NK-92 treated with Interleukin-12 subunit alpha and Interleukin-12 subunit beta, amount 100 ng/mL, for 24 hours (cell line): ENCODE measurements at regions not wholly inside any gene's neighbourhood (a gene's known extent, or its start where the extent isn't known, plus 50 kb on each side); places are given as distances from the start of the nearest gene placed in this dataset.

Experiments used
- DNase-seq: peaks from one replicate; lab custom pipeline; 2025; lab: John Stamatoyannopoulos, UW

DNA sequence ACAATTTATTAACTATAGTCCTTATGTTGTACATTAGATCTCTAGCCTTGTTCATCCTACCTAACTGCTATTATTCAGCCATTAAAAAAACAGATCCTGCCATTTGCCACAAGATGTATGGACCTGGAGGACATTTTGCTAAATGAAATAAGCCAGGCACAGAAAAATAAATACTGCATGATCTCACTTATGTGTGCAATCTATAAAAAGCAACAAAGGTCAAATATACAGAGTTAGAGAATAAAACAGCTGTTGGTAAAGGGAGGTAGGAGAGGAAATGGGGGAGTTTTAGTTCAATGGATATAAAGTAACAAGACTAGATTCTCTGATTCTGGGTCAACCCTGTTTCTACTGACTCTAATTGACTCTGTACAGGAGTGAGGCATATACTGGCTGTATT is 103.3 kb upstream of the FAM9C start:
- no peak for DNase-seq

GRCh38 chrX:13147147-13147546 is 102.7 kb upstream of the FAM9C start:
- no peak for DNase-seq

GRCh38 chrX:13144927-13145655 is 100.7 kb upstream of the FAM9C start:
- DNase-seq = no peak

- DNase-seq = no peak
These were observed 98.5 kb upstream of the FAM9C start for GRCh38 chrX:13142891-13143290.

DNA sequence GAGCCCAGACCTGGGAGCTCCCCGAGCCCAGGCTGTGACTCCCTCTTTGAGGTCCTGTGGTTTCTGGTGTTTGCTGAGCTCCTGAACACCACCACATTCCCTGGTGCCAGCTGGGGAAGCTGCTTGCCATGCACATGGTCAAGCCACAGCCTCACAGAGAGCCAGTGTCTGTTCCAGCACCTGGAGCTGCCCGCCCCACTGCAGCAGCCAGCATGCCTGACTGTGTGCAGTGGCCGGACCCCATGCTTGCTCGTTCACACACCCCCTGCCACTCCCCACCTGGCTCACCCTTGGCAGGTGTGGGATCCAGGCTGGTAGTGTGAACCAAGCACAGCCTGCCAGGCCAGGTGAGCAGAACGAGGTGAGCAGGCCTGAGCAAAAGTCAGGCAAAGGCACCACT is 95.6 kb upstream of the FAM9C start:
- no peak for DNase-seq

DNA sequence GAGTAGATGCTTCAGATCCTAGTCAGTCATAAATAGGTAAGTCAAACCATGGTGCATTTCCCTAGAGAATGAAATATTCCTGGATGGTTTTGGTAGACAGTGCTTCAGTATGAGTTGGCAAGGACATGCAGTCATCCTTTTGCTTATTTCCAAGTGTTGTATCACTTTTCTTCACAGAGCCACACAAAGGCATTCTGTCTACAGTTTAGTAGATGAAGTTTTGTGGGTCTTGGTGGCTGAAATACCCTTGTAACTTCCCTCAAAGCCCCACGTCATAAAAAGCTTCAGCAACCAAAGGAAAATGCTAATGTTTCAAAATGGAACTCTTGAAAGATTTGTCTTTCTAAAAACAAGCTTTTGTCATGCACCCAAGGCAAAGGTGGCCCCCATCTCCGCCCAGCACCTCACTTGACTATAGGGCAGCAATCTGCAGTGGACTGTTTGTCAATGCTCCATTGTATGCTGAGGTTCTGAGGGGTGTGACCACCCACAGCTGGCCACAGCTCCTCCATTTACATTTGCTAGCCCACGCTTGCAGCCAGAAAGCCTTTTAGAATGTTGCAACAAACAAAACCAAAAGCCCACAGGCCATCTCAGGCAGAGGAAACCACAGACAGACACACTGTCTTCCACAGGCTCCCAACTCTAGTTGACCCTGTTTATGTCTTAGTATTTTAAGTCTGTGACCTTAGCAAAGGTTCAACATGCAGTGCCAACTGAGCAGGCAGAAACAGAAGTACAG is 87.1 kb upstream of the FAM9C start:
- peak; percentile 26 for DNase-seq

DNA sequence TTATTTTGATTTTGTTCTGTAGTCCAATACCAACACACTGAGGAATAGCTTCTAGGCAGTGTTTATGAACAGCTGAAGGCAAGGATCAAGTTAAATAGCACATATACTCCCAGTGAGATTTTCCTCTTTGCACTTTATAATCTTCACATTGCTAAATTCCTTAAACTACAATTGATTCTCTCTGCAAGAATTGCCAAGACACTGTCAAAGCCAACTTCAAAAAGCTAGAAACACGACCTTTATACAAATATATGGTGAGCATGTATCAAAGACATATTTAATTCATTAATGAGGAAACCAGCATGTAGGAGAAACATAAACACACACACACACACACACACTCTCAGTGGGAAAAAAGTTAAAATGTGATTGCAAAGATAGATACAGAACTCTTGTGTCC is 86.4 kb upstream of the FAM9C start:
- no peak for DNase-seq

DNA sequence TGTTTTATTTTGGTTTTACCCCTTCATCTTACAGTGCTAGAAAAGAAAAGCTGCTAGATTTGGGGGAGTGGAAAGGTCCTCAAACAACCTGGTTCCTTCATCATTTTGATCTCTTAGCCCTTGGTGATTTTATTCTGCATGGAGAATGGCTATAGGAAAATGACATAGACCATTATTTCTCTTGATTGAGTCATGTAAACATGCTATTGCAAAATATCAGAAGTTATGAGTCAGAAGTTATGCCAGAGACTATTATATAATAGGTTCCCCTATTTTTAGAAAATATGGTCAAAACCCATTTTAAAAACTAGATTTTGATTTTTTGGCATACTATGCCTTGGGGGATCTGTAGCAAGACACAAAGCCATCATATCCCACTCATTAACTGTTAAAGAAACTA is 83.7 kb upstream of the FAM9C start:
- DNase-seq = no peak

DNA sequence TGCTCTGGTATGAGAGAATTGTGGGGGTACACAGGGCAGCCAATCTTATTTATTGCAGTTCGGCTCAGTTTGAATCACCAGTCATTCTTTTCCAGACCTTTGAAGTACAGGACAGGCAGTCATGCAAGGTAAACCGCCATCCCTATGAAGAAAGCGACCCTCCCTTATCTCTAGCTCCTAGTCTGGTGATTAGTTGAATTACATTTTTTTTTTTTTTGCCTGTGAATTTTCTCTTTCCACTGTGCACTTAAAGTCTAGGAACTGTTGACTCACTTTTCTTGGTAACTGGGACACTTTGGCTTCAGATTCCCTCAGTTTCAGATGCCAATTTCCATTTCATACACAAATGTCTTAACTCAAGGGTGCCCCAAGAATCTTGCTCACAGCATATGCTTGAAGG is 82.4 kb upstream of the FAM9C start:
- DNase-seq = no peak

GRCh38 chrX:13125188-13125587 is 80.8 kb upstream of the FAM9C start:
- DNase-seq = no peak

DNA sequence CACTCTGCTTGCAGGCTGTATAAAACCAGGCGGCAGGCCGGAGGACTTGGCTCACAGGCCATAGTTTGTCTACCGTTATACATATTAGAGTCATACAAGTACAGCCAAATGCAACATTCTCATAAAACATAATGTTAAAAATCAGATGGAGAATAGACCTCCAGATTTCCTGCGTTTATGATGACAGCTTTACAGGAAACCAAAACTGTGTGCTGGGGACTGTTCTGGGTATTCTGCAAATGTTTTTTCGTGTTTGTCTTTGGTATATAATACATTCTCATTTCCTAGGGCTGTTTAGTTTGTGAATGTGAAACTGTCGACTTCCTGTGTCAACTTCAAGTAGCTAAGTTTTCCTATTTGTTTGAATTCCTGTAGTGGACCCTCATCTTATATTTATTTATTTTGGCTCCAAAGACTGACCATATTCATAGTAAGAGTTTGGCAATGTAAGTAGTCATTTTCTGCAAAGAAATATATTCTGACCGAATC is 79.5 kb upstream of the FAM9C start:
- no peak for DNase-seq

DNA sequence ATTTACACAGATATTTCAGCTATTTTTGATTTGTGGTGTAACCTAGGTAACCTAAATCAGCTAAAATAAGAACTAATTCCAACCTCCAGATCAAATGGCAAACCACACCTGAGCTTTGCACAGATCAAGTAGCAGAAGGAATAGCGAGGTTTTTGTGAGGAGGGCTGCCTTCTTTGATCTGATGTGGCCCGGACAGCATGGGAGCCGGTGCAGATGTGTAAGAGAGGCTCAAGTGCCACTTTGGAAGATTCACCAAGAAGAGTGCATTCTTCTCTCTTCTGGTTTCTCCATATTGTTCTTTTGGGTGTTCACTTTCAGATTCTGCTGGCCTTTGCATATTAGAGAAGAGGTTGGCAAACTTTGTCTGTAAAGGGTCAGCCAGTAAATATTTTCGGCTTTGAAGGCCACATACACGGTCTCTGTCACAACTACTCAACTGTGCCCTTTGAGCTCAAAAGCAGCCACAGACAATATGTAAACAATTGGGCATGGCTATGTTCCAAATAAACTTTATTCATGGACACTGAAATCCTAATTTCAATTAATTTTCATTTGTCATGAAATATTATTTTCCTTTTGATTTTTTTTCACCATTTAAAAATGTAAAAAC is 78.9 kb upstream of the FAM9C start:
- DNase-seq = no peak

DNA sequence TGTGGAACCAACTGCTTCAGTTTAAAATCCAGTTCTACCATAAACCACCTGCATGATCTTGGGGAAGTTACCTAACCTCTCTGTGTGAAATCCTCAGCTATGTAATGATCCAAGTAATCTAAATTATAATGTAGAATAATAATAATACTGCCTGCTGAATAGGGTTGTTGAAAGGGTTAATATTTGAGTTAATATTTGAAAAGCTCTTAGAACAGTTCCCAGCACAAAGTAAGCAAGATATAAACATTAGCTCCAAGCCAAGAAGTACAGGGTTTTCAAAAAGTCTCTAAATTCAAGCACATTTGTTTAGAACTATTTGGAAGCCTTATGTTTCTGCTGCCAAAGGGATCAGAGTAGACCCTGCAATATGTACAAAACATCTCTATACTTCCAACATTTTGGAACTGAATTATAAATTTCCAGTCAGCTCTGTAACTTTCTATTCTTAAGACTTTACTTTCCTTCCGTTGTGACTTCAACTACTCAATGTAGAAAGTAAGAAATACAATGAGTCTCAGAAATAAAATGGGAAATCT is 76.7 kb upstream of the FAM9C start:
- DNase-seq = no peak

DNA sequence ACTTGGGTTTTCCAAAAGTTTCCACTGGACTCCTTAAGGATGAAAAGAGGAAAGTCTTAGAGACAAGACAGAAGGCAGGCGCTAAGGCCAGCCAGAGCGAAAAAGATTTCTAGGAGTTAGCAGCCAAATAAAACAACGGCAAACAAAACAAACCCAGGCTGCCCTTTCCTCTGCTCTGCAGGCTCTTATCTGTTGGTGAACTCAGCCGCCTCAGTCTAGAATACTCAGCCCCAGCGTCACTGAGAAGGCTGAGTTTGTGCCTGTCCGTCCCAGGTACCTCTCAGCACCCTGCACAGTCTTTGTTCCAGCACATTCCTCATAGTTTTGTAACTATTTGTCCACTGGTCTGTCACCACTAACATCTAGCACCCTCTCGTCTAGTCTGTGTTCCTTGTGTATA is 75.6 kb upstream of the FAM9C start:
- no peak for DNase-seq

DNA sequence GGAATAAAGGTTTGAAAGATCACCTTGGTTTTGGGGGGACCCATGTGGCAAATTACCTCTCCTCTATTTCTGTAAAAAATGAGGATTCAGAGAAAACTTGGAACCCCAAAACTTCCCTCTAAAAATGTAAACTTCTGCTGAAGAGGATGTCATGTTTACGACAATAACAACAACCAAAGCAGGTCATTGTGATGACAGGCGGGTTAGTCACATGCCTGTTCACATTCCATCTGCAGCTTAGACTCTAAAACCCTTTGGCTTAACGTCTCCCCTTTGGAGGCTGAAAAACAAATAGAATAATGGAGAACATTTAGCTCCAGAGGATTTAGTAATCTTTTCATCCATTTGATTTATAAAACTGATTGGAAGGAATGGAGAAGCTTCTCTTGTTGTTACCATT is 75.0 kb upstream of the FAM9C start:
- no peak for DNase-seq

DNA sequence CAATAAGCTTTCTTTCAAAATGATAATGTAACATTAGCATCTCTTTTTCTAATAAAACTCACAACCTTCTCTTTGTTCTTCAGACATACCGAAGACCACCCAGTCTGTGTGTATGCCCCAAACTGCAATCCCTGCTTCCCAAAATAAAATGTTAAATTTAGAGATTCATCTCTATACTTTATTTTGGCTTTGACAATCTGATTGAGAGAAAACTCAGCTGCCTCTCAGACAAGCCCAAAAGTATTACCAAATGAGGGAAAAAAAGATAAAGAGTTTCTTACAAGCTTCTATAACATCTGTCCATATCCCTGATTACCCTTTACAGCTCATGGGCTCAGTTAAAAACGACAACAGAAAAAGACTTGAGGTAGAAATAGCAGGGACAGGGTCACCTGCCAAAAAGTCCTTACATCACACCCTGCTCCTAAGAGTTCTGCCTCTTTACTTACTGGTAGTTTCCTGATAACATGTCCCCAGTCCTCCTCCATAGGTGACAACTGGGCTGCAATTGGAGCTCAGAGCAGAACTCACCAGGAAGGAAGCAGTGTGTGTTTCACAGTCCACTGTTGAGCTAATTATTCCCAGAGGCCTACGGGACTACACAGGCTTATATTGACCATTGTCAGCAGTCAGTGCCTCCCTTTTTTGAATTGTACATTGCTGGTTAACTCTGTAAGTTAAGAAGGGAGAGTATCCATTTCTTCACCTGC is 70.9 kb upstream of the FAM9C start:
- no peak for DNase-seq

- DNase-seq = no peak
These were observed 68.1 kb upstream of the FAM9C start for GRCh38 chrX:13112499-13112898.

- DNase-seq = no peak
These were observed 66.3 kb upstream of the FAM9C start for GRCh38 chrX:13110433-13111324.

DNA sequence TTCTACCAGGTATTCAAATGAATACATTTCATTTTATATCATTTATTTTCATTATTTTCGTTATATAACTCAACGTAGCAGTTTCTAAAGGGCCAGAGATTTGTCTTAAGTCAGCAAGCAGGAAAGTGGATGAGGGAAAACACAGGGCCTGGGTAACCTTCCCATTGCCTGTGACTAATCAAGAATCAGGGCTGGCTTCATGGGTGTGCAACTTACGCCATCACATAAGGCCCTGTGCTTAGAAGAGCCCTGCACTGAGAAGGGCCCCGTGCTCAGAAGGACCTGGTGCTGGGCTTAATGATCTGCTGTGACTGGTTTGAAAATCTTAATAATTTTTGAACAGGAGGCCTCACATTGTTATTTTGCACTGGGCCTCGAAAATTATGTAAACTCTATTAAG is 65.4 kb upstream of the FAM9C start:
- no peak for DNase-seq

GRCh38 chrX:13103914-13104274 is 59.5 kb upstream of the FAM9C start:
- DNase-seq = no peak

- DNase-seq = no peak
These were observed 58.9 kb upstream of the FAM9C start for GRCh38 chrX:13103188-13103913.
